Testis (tissue), 2 donors: ENCODE measurements at regions not wholly inside any gene's neighbourhood (a gene's known extent, or its start where the extent isn't known, plus 50 kb on each side); places are given as distances from the start of the nearest gene placed in this dataset.

Experiments
- CTCF ChIP-seq, 3 experiments: fragments of 450-650 bp in 2 of 3; fragments of 200-600 bp in 1 of 3; sonication (generic) in 1 of 3; IDR thresholded peaks; one replicate each; pipeline ENCODE4 v1.5.1; 2016 to 2019; ENCODE audit warnings: antibody characterized with exemption in 3 of 3, mild to moderate bottlenecking in 2 of 3, moderate library complexity in 1 of 3
- POLR2A ChIP-seq: fragments of 450-650 bp; IDR thresholded peaks from one replicate; pipeline ENCODE4 v1.6.1; 2017; ENCODE audit warnings: antibody characterized with exemption, mild to moderate bottlenecking, moderate library complexity

GRCh38 chr1:29914936-29915335, 678.6 kb downstream of the PTPRU start:
- TF ChIP-seq POLR2A (no peak), CTCF (IDR thresholded peaks at IDR 0.05) (no peak)
